SK-N-SH treated with all-trans-retinoic acid at 6 μM for 48 hours (cell line): ENCODE measurements at regions not wholly inside any gene's neighbourhood (a gene's known extent, or its start where the extent isn't known, plus 50 kb on each side); places are given as distances from the start of the nearest gene placed in this dataset.

ENCODE experiments used
- ARNTL ChIP-seq: fragments of 450-650 bp; formaldehyde crosslinking; IDR thresholded peaks from 2 replicates; pipeline ENCODE4 v1.5.0; 2020; ENCODE audit warnings: low read depth, mild to moderate bottlenecking, moderate library complexity, borderline replicate concordance
- CSDC2 ChIP-seq: fragments of 250-450 bp; sonication (Bioruptor Pico); IDR thresholded peaks from 2 replicates; pipeline ENCODE4 v1.5.0; 2020; ENCODE audit warnings: mild to moderate bottlenecking, moderate library complexity
- ESRRG ChIP-seq: fragments of 250-450 bp; sonication (Bioruptor Pico); IDR thresholded peaks from 2 replicates; pipeline ENCODE4 v1.6.1; 2021; ENCODE audit warnings: mild to moderate bottlenecking
- GLIS3 ChIP-seq: fragments of 250-450 bp; sonication (Bioruptor Pico); IDR thresholded peaks from 2 replicates; pipeline ENCODE4 v1.5.0; 2020; ENCODE audit warnings: mild to moderate bottlenecking, moderate library complexity
- RARB ChIP-seq: fragments of 250-450 bp; sonication (Bioruptor Pico); IDR thresholded peaks from 2 replicates; pipeline ENCODE4 v1.8.0; 2021; ENCODE audit warnings: mild to moderate bottlenecking, moderate library complexity
- SNAI2 ChIP-seq: fragments of 250-450 bp; sonication (Bioruptor Pico); IDR thresholded peaks from 2 replicates; pipeline ENCODE4 v1.5.0; 2020; ENCODE audit warnings: mild to moderate bottlenecking, moderate library complexity
- ZC3H10 ChIP-seq: fragments of 250-450 bp; sonication (Bioruptor Pico); IDR thresholded peaks from 2 replicates; pipeline ENCODE4 v1.5.1; 2021; ENCODE audit warnings: mild to moderate bottlenecking, moderate library complexity
- ZNF565 ChIP-seq: fragments of 450-650 bp; formaldehyde crosslinking; conservative IDR thresholded peaks from 2 replicates; pipeline ENCODE4 v1.5.0; 2020; ENCODE audit warnings: low read depth, mild to moderate bottlenecking, moderate library complexity
- ZNF70 ChIP-seq: fragments of 450-650 bp; formaldehyde crosslinking; IDR thresholded peaks from 2 replicates; pipeline ENCODE4 v1.5.0; 2020; ENCODE audit warnings: mild to moderate bottlenecking, moderate library complexity
- ZNF8 ChIP-seq: fragments of 450-650 bp; formaldehyde crosslinking; IDR thresholded peaks from 2 replicates; pipeline ENCODE4 v1.5.0; 2020; ENCODE audit warnings: mild to moderate bottlenecking, moderate library complexity
- TF ChIP-seq, protein P1 (sequence below): fragments of 250-450 bp; sonication (Bioruptor Pico); IDR thresholded peaks from 2 replicates; pipeline ENCODE4 v1.5.1; 2020; ENCODE audit warnings: low read depth, mild to moderate bottlenecking, moderate library complexity
- TF ChIP-seq, protein P2 (sequence below): fragments of 250-450 bp; sonication (Bioruptor Pico); IDR thresholded peaks from 2 replicates; pipeline ENCODE4 v1.8.0; 2020; ENCODE audit warnings: mild to moderate bottlenecking, moderate library complexity, borderline replicate concordance
- TF ChIP-seq, protein P3 (sequence below): fragments of 250-450 bp; sonication (Bioruptor Pico); IDR thresholded peaks from 2 replicates; pipeline ENCODE4 v1.5.1; 2021; ENCODE audit warnings: mild to moderate bottlenecking, moderate library complexity

DNA sequence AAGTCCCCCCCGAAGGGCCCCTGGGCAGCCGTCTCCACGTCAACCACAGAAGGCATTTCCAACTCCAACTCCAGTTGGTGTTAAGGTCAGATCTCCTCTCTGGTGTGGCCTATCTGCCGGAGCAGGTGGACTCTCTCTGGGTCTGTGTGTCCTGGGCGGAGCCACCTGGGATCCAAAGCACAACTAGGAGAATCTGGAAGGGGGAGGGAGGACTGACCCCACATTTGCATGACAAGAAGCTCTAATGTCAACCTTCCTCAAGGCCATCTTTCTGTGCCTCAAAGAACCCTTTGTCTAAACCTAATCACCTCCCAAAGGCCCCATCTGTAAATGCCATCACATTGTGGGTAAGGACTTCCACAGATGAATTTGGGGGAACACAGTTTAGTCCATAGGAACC, 381.5 kb downstream of the UQCRFS1 start:
- TF ChIP-seq, protein P1, sequence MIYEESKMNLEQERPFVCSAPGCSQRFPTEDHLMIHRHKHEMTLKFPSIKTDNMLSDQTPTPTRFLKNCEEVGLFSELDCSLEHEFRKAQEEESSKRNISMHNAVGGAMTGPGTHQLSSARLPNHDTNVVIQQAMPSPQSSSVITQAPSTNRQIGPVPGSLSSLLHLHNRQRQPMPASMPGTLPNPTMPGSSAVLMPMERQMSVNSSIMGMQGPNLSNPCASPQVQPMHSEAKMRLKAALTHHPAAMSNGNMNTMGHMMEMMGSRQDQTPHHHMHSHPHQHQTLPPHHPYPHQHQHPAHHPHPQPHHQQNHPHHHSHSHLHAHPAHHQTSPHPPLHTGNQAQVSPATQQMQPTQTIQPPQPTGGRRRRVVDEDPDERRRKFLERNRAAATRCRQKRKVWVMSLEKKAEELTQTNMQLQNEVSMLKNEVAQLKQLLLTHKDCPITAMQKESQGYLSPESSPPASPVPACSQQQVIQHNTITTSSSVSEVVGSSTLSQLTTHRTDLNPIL (CRISPR knock-in tag): no peak
- no peak for TF ChIP-seq ZNF565 (CRISPR knock-in tag)
- no peak for TF ChIP-seq CSDC2
- no peak for TF ChIP-seq ZC3H10 (CRISPR knock-in tag)
- TF ChIP-seq ZNF70 (CRISPR knock-in tag): no peak
- no peak for TF ChIP-seq ZNF8 (CRISPR knock-in tag)
- TF ChIP-seq GLIS3: no peak
- TF ChIP-seq, protein P2, sequence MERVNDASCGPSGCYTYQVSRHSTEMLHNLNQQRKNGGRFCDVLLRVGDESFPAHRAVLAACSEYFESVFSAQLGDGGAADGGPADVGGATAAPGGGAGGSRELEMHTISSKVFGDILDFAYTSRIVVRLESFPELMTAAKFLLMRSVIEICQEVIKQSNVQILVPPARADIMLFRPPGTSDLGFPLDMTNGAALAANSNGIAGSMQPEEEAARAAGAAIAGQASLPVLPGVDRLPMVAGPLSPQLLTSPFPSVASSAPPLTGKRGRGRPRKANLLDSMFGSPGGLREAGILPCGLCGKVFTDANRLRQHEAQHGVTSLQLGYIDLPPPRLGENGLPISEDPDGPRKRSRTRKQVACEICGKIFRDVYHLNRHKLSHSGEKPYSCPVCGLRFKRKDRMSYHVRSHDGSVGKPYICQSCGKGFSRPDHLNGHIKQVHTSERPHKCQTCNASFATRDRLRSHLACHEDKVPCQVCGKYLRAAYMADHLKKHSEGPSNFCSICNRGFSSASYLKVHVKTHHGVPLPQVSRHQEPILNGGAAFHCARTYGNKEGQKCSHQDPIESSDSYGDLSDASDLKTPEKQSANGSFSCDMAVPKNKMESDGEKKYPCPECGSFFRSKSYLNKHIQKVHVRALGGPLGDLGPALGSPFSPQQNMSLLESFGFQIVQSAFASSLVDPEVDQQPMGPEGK (CRISPR knock-in tag): no peak
- TF ChIP-seq ESRRG (CRISPR knock-in tag): no peak
- TF ChIP-seq RARB (CRISPR knock-in tag): no peak
- TF ChIP-seq, protein P3, sequence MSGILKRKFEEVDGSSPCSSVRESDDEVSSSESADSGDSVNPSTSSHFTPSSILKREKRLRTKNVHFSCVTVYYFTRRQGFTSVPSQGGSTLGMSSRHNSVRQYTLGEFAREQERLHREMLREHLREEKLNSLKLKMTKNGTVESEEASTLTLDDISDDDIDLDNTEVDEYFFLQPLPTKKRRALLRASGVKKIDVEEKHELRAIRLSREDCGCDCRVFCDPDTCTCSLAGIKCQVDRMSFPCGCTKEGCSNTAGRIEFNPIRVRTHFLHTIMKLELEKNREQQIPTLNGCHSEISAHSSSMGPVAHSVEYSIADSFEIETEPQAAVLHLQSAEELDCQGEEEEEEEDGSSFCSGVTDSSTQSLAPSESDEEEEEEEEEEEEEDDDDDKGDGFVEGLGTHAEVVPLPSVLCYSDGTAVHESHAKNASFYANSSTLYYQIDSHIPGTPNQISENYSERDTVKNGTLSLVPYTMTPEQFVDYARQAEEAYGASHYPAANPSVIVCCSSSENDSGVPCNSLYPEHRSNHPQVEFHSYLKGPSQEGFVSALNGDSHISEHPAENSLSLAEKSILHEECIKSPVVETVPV (CRISPR knock-in tag): no peak
- no peak for TF ChIP-seq SNAI2 (CRISPR knock-in tag)
- no peak for TF ChIP-seq ARNTL (CRISPR knock-in tag)
